ENCODE measurements at regions not wholly inside any gene's neighbourhood (a gene's known extent, or its start where the extent isn't known, plus 50 kb on each side); places are given as distances from the start of the nearest gene placed in this dataset.

DNA sequence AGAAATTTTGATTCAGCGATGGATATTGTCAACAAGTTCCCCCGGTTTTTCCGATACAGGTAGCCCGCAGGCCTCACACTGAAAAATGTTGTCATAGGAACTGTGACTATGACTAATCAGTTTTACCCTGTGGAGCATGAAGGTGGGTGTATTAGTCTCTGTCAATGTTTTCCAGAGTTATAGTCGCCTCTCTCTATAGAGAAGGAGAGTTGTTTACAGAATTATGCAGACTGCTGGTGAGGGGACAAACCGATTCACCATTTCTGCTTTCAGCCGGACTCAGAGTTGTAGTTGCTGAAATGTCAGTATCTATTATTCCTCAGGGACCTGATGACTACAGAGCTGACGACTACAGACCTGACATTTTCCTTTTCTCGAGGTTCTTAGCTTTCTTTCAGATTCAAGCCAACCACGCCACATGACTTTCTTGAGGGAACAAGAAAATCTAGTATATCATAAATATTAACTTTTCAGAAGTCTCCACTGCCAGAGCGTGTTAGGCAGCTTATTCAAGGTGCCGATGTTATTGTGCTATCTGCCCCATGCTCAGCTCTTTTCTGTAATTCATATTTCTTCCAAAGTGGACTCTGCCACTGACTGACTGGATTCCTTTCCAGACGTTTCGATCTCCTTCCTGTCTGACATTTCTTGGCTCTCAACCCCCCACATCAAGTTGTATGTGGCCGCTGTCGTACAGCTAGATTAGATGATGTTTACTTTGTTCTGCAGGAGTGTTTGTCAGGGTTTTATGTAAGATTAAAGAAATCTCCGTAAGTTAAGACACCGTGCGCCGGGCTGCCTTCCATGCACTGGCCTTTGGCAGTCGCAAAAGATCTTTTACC lies 178.1 kb downstream of the FGF1 start:
- no peak for DNase-seq

DNA sequence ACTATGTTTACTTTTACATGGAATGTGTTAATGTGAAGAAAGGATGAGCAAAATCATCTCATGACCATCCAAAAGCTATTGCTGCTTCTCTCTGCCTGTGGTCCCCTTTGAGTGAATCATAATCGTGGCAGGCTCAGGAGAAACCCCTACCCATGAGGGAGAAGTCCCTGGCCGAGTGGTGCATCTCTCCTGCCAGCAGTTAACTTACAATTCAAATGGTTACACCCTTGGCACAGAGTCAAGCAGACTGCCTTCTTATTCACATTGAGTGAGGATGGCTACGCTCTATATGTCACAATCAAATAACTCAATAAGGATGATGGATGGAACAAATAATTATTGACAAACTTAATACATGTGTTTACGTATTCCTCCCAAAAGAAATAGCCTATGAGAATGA lies 179.1 kb downstream of the FGF1 start:
- DNase-seq: no peak

DNA sequence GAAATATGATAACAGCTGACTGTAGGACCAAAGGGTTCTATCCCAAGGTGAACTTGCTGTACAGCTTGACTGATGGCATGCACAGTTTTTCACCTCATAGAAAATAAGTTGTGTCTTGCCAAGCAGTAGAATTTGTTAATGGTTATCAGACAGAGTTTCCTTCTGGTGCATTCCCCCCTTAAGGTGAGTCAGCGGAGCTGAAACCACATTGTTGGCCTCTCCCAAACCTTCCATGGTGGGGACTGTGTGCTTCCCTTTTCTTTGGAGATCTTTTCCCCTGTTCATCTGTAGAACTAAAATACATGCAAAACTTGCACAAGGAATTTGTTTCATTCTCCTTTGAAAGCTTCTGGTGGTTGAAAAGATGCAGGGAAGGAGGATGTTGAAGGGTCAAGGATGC lies 179.8 kb downstream of the FGF1 start:
- DNase-seq: no peak

DNA sequence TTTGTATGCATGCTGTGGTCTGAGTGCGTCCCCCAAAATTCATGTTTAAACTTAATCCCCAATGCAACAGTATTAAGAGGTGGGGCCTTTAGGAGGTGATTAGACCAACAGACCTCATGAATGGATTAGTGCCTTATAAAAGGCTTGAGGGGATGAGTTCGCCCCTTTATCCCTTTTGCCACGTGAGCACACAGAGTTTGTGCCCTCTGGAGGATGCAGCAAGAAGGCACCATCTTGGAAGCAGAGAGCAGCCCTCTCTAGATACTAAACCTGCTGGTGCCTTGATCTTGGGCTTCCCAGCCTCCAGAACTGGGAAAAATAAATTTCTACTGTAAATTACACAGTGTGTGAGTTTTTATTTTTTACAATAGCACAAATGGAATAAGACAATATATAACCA lies 177.1 kb upstream of the SPRY4 start:
- DNase-seq: no peak

DNA sequence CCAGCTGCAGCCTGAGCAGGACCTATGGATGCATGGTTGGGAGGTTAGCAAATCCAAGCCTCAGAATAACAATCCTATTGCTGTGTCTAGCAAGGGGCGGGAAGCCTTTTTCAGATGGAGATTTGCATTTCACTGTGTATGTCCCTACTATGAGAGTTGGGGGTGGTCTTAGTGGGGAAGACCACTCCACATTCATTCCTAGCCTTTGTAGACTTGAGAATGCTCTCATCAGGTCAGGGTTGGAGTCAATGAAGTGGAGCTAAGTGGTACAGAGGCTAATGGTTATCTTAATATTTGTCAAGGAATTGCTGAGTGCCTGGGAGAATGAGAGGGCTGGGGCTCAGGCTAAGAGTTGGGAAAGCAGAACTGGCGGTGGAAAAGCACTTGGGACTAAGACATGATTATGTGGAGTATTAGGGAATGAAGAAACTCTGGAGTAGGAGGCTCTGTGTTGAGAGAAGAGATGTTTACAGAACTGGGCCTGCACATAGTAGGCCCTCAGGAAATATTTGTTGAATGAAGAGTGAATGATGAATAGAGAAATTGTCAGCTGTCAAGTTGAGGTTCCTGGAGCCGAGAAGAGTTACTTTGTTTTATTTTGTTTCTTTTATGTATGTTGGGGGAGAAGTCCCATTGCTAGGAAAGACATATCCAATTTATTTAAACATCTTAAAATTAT lies 175.5 kb upstream of the SPRY4 start:
- no peak for DNase-seq

DNA sequence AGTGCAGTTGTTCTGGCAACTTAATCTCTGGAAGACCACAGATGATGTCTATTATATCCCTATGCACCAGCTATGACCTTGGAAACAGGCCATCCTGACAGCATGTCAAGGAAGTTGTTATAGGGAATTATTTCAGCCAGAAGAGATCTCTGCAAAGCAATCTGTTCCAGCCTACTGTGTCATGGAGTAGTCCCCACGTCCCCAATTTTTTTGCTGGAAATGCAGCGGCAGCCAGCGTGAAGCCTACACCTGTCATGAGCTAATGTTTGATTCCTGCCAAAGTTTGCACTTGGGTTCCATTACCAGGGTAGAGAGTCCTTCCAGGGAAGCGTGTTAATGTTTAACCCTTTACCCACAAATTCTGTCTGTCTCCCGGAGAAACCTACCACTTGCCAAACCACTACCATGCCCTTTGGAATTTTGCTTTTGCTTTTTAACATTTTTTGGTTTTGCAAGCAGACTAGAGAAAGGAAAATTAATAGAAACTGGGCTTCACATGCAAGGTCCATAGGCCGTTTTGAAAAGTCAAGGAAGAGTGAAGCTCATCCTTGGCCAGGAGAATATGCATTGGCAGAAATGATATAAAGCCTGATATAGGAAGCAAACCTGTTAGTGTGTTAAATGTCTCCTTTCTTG lies 174.9 kb upstream of the SPRY4 start:
- peak; percentile 57 for DNase-seq

DNA sequence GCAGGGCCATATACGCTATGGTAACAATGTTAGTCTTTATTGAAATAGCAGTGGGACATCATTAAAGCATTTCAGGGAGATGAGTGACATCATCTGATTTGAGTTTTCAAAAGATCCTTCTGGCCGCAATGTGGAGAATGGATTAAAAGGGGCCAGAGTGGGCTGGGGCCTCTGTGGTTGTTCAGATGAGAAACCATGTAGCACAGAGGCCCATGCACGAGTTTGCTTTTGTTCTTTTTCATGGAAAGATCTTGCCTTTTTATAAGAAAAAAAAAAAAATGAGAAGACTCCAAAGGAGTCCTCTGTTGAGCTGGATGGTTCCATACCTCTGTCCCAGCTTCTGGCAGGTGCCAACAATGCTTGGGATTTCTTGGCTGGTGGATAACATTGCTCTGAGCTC lies 173.5 kb upstream of the SPRY4 start:
- no peak for DNase-seq

DNA sequence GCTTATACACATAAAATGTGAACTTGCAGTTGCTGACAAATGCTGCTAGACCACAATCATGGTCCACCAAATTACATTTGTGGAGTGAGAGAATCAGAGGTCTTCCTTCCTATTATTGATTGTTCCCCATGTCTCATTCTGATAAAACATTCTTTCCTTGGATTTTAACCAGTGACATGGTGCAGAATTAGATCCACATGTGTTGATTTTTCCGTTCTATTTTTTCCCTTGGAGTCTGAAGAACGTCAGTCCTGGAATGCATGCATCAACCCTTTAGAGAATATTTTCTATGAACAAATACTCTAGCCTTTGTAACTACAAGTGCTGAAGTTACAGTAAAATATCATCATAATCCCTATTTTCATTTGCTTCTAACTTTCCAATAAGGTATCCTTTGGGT lies 170.7 kb upstream of the SPRY4 start:
- DNase-seq: no peak

DNA sequence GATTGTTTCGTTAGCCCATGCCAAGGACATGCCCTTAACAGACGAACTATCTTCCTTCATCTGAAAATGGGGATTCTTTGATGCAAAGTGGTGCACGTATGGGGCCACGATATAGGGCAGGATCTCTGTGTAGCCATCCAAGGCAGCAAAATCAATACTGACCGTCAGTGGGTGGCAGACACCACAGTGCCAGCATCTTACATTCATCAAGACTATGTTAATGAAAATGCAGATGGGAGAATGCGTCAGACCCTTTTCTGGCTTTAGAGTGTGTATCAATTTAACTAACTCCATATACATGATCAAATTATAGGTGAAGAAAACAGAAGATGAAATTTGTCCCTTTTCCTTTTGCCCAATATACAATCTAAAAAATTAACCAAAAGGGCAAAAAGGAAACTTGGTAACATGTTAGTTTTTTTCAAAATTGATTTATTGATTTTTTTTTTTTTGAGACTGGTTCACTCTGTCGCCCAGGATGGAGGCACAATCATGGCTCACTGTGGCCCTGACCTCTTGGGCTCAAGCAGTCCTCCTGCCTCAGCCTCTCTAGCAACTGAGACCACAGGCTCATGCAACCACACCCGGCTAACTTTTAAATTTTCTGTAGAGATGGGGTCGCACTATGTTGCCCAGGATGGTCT lies 169.2 kb upstream of the SPRY4 start:
- DNase-seq: no peak

DNA sequence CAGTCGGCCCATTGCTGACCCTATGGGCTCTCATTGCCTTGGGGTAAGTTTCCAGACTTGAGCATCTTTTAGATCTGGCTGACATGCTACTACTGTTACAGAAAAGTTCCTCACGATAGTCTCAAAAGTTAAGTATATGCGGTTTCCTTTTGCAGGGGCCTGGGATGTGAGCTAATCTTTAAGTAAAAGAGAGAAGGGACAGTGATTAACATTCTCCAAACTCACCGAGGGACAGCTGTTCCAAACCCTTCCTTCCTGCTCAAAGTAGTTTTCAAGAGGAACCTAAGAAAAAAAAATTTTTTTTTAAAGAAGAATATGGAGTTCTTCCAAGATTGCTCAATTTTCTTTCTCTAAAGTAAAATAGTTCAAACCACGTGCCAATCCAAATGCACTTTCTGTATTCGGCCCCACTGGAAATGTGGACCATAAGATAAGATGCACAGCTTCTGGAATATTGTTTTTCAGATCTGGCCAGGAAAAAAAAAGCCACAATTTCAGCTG lies 168.0 kb upstream of the SPRY4 start:
- no peak for DNase-seq

DNA sequence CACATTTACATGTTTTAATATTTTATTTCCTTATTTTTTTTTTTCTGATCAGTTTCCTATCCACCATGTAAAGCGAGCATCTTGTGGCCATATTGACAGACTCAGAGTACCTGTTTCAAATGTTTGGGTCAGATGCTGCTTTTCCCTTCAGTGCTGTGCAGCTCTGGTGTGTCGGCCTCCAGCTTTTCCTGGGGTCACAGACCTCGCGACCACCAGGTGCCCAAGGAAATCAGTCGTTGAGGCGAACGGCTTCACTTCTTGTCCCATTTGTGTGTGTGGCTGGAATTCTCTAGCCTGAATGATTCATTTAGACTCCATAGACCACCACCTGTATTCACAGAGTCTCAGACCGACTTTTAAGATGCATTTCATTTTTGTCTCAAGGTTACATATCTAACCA lies 166.9 kb upstream of the SPRY4 start:
- no peak for DNase-seq

DNA sequence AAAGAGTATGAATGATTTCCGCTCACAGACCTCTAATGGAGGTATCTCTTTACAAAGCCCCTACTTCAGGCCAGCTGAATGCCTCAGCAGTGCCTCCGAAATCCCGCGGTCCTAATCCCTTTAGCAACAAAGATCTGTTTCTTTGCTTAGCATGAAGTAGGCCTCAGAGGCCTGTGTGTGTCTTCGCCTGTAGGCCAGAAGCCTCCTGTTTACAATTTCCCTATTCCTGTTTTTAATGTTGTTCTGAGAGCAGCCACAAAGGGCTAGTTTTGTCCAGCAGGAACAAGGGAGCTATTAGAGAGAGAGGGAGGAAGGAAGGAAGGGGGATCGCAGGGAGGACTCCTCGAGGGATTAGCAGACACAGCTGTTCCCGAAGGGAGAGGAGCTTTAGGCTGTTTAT lies 166.4 kb upstream of the SPRY4 start:
- no peak for DNase-seq

DNA sequence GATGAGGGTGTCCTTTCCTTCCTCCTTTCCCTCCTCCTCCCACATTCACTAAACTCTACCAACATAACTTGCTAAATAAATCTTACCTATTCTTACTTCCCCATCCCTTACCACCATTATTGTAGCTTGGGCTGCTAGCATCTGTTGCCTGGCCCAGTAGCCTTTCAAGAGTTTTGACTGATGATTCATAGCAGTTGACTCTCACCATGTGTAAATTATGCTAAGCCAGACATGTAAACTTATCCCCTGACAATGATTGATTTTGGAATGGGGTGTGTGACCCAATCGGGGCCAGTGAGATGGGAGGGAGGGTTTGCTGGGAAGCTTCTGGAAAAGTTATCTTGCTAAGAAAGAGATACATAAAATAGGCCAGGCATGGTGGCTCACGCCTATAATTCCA lies 161.8 kb upstream of the SPRY4 start:
- DNase-seq: no peak

DNA sequence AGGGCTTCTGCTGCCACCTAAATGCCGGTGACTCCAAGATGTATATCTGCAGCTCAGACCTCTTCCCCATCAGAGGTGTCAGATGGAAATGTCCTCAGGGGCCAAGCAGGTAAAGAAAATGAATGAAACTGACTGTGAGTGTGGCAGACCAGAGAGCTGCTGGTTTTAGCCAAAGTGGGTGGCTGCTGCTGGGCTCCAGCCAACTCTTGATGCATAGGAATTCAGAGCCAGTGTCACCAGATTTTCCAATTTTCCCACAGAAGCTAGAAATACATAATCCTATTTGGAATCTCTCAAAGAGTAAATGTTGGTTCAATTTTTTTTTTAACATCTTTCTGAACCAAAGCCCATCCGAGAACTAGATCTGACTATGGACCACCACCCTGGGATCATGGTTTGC lies 161.2 kb upstream of the SPRY4 start:
- DNase-seq: no peak

DNA sequence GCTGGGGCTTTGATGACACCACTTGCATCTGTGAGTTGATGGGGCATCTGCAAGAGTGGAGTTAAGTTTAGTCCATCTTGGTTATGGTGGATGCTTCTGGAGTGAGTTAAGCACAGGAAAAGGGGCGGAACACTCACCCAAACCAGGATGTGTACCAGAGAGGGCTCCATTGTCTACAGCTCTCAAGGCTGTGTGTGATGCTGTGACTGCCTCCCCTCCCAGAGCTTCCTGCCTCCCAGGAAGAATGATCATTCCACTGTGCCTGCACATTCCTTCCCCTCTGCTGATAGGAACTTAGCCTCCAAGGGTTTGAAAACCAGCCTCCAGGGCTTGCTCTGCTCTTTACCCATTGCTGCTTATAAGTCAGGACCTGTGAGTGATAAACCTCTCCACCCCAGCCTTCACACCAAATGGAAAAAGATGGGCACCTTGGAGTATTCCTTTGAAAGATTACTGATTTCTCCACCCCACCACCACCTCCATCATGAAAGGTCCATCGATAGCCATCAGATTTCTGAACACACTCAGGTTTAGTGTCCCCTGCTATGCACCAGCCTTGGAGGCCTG lies 160.1 kb upstream of the SPRY4 start:
- DNase-seq: no peak

DNA sequence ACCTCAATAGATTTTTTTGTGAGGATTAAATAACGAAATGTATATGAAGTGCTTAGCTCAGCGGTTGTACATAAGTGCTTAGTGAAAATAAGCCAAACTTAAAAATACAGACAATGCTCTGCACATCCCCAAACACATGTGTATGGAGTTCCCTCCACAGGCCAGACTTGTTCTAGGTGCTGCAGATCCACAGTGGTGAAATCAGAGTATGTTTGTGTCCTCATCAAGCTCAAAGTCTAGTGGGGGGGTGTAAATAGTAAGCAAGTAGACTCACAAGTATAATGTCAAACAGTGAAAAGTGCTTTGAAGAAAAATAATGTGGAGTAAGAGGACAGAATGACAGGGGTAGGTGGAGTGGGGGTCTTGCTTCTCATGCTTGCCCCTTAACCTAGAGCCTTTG lies 157.4 kb upstream of the SPRY4 start:
- DNase-seq: no peak

DNA sequence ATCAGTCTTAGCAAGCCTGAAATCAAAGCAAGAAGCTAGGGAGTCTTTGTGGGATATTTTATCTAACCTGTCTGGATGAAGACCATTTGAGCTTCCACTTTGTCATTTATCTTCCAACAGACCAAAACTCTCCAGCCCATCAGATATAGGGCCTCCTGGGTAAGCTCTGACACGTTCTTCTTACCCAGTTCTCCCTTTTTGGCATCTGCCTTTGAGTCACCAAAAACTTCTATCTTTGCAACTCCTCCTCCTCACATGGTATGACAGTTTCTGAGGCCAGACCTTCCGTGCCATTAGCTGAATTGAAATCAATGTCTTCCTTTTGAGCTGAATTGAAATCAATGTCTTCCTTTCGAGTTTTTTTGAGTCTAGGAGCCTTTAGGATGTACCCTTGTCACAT lies 156.6 kb upstream of the SPRY4 start:
- DNase-seq: no peak

DNA sequence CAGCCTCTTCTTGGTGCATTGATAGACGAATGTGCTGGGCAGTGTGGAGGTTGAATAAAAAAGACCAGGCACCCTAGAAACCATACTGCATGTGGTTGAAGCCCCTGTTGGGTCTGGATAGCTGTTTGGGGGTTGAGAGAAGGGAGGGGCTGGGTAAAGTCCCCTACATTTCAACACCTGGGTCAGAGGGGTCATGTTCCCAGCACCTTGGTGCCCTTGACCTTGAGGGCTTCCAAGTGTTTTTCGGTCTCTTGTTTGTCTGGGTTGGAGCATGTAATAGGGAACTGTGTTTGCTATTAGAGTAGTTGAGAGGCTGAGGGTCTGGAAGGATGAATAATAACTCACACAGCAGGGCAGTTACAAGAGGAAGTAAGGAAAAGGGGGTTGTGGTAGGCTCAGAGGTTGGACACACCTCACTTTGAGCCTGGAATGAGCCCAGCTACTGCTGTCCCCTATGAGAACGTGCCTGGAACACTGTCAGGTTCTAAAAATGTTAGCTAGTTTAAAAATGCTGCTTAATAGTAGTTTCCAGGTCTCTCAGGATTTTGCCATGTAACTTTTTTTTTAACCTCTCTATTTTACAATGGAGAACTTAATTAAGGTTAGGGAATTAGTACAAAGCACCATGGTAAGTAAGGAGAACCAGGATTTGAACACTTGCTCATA lies 155.2 kb upstream of the SPRY4 start:
- DNase-seq: no peak

DNA sequence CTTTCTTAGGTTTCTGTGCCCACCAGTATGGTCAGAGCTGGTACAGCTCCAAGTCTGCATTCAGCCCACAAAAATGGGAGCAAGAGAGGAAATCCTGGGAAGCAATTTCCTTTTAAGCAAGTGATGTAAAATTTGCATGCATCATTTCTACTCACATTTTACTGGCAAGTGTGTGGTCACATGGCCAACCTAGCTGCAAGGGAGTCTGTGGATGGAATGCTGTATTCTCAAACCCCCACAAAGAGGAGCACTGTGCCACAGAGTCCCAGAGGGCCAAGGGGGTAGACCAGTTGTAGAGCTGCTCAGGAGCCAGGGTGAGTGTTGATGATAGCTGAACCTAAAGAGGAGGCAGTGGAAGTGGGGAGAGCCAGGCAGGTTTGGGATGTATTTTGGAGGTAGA lies 154.3 kb upstream of the SPRY4 start:
- DNase-seq: no peak

DNA sequence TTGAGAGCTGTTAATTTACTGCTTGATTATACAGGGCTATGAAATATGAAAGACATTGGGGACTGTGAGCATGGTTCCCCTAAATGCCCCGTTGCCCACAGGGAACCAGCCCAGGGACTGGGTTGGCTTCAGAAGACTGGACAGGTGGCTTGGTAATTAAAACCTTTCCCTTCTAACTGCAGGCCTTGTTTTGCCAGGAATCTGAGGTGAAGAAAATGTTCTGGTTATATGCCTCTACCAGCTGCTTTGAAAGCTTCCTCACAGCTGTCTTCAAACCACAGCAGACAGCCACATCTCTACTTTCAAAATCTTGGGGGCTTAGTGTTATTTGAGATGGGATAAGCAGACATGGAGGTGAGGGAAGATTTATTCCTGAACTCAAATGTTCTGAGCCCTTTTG lies 153.3 kb upstream of the SPRY4 start:
- peak; percentile 19 for DNase-seq

DNA sequence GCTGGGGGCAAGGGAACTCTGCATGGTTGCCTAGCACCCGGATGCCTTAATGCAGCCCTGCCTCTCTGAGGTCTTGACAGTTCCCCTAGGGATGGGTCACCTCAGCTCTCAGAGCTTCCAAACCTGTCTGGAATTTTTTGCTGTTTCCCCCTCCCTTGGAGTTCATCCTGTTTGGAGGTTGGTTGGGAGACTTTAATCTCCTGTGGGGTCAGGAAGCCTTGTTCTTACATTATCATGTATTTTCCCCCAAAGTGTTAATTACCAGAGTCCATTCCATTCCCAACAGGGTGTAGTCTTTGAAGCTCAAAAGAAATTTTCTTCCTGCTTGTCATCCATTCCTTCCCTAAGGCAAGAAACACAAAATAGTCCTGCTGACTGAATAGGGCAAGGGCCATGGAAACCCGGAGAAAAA lies 150.3 kb upstream of the SPRY4 start:
- no peak for DNase-seq

DNA sequence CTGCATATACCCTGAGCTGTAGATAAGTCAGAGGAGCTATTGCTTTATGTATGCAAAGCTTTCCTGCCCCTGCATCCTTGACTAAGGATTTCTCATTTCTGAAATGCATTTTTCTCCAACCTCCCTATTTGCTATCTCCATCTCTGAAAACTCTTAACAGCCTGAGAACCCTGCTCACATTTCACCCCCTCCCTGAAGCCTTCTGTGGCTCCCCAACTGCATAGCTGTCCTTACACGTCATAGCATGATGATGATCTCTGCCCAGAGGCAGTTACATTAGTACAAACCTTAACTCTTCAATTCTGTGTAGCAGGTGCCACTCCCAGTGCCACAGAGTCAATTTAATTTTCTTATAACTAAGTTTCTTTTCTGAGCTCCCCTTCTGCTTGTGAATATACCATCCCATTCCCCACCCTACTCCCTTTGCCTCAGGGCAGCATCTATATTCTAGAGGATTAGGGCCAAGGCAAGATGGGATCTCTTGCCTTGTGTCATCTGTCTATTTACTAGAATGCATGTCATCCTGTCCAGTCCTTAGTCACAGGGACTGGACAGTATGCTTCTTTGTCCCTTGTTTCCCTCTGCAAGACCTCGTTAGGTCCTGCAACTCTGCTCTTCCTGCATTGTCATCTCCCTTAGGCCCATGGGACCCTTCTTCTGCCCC lies 149.7 kb upstream of the SPRY4 start:
- DNase-seq: no peak

Data from NCI-H2171 (cell line).